ENCODE measurements at regions not wholly inside any gene's neighbourhood (a gene's known extent, or its start where the extent isn't known, plus 50 kb on each side); places are given as distances from the start of the nearest gene placed in this dataset.

DNA sequence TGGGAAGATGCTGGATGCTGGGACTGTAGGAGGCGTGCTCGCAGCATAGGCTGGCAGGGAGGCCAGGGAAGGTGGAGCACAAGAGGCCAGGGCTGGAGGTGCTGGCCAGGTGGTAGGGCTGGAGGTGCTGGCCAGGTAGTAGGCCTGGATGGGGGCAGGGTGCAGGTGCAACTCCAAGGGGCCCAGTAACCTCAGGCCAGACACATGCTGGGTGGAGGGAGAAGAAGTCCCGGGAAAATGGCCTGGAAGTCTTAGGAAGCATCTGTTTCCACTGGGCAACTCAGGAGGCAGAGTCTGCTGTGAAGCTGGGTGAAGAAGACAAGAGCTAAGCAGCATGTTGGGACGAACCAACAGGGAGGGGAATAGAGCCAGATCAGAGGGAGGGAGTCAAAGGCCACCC is 665.2 kb downstream of the BCL11B start:
- no peak for TF ChIP-seq POLR2A (IDR thresholded peaks at IDR 0.05; ENCODE audit: low read length)
- no peak for TF ChIP-seq GATA1 (IDR thresholded peaks at IDR 0.05; ENCODE audit: low read depth, low read length)

Data from erythroblast (primary cell).